Hematopoietic multipotent progenitor cell treated with erythropoietin and hydrocortisone succinate and interleukin-3 and kit ligand, for 8 days (in vitro differentiated cells): ENCODE measurements at regions not wholly inside any gene's neighbourhood (a gene's known extent, or its start where the extent isn't known, plus 50 kb on each side); places are given as distances from the start of the nearest gene placed in this dataset.
A peak's percentile ranks its signal among the peaks of the same experiment; 100 is the strongest.
"Not testable (repeated sequence)": the region's sequence is repeated elsewhere in the genome, so short reads cannot be mapped to it uniquely, and the experiment has no call there.

ENCODE experiments used
- DNase-seq: peaks from one replicate; pipeline ENCODE4 v3.0.0-alpha.2; 2015

DNA sequence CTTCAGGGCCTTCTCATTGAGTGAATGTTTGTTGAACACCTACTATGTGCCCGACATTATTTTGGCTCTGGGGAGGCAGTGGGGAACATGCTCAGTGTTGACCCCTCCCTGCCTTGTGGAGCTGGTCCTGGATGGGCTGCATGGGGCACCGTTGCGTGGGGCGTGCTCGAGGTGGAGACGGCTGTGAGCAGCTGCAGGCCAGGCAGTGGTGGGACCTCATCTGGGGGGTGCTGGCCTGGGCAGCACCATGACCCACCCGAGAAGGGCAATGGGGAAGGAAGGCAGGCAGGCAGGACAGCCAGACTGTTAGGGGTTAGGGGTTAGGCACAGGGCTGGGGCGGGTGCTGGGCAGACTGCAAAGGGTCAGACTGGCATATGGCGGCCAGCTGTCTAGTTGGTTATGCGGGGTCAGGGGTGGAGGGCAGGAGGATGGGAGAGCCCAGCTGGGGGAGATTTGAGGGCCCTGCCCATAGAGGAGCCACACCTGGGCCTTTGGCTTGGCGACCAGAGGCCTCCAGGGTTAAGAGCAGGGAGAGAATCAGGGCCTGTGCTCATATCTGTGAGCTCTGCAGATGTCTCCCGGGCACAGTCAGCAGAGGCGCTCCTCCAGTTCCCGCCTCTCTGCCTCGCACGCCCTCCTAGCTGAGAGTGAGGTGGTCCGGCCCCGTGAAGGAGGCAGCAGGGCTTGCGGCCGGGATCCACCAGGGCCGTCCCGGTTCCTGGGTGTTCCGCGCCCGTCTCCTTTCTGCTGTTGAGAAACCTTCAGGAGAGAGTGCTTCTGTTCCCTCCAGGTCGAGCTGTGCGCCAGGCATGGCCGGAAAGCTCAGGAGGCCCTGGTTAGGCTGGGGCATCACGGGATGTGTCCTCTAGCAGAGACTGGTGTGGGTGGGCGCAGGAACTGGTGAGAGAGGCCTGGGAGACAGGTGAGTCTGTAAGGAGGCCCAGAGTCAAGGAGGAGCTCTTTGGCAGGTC is 73.3 kb downstream of the RGS12 start:
- DNase-seq: no peak

DNA sequence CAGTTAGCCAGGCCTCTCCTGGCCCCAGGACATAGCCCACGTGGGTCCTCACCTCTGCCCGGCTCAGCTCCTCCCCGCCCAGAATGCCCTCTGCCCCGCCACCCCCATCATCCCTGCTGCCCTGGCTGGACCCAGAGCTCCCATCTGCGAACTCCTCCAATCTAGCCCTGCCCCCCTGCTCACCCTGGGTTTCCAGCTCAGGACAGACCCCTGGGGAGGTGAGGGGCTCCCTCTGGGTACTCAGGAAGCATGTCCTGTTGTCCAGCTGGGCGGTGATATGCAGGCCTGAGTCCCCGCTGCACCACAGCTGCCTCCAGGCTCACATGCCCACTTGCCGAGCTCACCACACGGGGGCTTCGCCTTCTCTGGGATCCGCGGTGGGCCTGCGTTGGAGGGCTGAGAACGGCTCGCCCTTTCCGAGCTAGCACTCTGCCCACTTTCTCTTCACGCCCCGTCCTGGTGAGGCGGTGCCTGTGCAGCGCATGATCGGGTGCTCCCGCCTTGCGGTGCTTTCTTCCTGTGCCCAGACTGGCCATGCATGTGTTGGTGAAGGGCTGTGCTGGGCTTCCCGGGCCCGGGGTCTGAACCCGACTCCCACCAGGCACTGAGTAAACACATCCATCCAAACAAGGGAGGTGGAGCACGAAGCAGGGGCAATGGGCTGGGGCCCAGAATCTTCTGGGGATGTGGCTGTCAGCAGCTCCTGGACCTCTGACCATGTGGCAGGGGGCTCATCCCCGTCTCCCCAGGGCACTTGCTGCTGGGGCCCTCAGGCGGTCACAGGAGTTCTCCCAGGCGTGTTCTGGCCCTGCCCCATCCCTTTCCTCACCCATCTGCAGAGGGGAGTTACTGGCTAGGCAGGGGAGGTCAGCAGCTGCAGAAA is 74.3 kb downstream of the RGS12 start:
- DNase-seq: no peak

DNA sequence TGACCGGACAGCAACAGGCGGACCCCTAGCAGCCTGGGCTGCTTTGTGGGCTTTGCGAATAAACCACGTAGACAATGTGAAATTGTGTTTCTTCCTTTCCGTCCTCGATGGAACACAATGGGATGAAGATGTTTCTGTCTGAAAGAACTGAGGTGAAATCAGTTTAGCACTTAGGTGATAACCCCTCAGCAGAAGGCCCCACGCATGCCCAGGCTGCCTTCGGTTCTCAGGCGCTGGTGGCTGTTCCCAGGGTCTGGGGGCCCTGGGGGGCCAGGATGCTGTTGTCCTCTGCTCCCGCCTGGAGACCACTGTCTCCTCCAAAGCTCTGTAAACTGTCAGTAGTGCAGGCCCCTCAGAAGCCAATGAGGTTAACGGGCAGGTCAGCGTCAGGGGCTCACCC is 73.9 kb upstream of the HGFAC start:
- no peak for DNase-seq

DNA sequence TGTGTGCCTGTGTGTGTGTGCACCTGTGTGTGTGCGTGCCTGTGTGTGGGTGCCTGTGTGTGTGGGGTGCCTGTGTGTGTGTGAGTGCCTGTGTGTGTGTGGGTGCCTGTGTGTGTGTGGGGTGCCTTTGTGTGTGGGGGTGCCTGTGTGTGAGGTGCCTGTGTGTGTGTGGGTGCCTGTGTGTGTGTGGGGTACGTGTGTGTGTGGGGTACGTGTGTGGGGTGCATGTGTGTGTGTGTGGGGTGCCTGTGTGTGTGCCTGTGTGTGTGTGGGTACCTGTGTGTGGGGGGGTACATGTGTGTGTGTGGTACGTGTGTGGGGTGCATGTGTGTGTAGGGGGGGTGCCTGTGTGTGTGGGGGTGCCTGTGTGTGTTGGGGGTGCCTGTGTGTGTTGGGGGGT is 73.4 kb upstream of the HGFAC start:
- DNase-seq: no peak

DNA sequence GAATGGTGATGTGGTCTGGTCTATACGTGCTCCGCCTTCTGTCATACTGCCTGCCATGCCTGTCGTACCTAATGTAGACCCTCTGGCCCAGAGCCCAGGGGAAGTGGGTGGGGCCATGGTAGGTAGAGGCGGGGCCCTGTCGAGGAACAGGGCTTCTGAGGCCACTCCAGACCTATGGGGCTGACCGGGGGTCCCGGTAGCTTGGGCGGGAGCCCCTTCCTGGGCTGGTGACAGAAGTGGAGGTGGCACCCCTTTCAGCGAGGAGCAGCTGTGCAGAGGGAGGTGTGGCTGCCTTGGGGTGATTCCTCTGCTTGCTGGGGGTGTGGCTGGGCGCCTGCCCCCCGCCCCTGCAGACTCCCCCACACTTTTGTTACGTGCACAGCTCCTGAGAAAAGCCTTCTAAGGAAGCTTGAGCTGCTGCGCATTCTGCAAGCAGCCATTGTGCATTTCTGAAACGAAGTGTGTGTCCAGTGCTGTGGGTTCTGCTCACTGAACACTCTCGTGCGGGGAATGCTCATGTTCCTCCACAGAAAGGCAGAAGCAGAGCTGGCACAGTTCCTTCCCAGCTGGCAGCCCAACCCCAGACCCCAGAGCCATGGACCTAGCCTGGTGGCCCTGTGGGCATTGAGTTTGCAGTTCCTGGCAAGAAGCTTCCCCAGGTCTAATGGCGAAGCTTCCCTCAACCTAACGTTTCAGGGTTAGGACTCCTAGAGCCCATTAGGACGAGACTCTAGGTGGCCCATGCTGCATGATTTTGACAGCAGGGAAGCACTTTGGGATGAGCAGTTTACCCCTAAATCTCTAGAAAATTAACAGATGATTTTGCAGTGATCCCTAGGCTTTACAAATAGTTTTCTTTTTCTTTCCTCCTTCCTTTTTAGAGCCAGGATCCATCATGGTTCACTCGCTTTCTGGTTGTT is 72.7 kb upstream of the HGFAC start:
- no peak for DNase-seq

DNA sequence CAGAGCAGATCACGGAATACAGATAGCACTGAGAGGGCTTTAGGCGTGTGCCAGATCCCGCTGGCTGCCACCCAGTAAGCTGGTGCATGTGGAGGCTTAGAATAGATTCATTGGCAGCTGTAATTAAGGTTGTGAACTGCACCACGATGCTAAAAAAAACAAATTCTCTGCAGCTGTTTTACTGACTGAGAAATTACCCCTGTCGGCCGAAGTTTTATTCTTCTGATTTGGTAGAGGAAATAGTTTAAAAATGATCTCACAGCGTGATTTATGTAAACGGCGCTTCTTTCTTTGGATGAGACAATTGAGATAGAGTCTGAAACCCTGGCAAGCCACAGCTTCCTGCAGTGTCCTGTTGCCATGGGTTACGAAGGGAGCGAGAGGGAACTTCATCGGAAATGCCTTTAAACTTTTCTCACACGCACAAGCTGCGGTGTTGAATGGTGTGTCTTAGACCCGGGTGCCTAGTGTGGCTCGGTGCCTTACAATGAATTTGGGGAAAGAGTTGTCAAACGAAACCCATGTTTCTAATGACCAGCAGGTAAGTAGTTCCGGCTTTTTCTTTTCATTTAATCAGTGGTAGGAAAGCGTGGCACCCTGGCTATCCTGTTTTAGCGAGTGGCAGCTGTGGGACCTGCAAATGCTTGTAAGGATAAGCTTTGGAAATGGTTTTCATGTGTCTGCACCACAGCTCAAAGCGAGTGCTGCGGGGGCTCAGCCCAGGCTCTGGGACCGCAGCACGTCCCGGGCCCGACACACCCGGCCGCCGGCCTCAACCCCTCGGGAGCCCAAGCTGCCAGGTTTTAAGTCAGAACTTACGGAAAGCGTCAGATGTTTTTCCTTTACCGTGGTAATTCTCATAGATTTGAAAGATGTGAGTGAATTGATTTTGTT is 71.7 kb upstream of the HGFAC start:
- peak; percentile 2 for DNase-seq

DNA sequence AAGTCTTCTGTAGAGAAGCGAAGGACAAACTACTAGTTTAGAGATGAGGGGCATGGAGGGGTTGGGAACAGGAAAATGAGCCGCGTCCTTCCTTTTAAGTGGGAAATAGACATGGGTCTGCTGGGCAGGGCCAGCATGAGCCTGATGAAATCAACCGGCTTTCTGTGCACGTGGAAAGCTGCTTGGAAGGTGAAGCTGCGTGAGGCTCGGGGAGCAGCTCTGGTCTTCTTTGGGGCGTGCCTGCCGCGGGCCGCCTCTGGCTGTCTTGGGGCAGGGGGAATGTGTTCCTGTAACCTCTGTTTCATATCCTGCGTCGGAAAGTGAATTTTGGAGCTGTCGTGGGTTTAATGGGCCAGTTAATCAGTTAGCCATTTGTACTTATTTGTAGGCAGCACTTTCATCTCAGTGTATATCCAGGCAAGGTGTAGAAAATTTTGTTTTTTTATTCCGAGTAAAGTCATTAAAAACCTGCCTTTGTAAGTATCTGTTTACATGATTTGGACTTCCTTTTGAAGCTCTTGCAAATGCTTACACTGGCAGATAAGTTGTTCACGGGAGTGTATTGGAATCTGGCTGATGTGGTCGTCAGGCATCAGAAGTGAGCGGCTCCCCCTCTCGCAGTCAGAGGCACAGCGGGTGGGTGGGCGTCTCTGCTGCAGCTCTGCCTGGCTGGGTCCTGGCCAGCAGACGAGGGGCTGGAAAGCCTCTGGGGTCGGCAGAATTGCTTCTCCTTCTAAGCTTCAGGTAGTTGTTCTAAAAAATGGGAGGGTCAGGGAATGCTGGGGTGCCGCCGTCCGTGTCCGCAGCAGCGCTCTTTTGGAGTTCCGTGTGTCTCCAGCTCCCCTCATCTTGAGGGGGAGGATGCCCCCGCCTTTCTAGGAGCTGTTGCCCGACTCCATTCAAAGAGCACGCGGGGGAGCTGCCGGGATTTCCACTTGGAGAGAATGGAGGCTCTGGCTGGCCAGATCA is 70.5 kb upstream of the HGFAC start:
- no peak for DNase-seq

DNA sequence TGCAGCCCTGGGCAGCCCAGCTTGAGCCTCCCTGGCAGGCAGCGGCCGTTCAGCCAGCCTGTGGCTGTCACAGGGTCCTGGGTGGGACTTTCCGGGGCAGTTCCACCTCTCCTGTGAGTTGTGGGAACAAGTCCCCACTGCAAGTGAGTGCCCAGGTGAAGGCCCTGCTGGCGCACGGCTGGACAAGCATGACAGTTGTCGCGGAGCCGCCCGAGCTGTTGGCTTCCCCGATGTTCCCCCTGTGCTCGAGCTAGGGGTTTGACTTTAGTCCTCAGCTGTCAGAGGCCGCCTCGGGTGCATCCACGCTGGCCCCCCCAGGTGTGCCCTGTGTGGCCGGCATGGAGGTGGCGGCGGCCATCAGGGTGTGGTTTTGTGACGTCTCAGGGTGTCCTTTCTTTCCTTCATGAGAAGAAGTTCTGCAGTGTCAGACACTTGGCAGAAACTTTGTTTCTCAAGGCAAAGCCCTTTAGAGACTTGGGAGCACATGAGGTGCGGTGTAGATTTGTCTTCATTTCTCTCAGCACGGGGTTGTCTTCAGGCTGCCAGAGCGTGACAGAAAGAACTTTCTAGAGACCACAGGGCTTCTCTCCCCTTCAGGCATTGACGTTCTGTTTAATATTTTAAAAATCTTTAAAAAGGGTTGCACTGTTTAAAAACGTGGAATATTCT is 69.4 kb upstream of the HGFAC start:
- no peak for DNase-seq

DNA sequence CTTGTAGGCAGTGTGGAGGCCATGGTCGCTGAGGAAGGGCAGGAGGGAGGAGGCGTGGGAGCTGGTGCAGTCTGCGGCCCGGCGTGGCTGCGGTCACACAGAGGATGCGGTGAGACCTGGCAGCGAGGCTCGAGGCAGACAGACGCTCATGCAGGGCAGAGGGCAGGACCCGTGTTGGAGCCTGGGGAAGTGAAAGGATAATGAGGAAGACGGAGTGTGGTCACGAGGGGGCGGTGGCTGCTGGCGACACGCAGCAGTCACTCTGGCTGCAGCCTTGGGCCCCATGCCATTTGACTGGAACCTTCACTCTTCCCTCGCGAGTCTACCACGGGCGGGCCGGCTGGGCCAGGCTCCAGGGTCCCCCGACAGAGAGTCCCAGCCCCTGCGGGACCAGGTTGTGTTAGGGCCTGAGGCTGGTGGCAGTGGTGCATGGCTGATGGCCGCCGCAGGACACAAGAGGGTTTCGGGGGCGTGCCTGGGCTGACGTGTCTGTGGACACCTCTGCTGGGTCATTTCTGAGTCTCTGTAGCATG is 68.8 kb upstream of the HGFAC start:
- no peak for DNase-seq

DNA sequence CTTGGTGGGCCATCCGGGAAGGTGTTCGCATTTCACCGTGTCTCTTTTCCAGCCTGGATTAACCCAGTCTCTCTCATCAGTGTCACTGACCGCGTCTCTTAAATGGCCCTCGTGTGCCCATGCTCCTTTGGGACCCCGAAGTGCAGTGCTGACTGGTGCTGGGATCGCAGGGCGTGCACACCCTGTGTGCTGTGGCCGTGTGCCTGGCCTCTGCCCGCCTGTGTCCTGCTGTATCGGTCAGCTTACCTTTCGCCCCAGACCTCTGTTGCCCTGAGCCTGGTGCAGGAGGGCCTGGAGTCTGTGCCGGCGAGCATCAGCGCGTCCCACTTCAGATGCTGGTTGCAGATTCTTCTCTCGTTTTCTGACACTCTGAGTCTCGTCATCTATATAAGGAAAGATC is 68.3 kb upstream of the HGFAC start:
- no peak for DNase-seq

DNA sequence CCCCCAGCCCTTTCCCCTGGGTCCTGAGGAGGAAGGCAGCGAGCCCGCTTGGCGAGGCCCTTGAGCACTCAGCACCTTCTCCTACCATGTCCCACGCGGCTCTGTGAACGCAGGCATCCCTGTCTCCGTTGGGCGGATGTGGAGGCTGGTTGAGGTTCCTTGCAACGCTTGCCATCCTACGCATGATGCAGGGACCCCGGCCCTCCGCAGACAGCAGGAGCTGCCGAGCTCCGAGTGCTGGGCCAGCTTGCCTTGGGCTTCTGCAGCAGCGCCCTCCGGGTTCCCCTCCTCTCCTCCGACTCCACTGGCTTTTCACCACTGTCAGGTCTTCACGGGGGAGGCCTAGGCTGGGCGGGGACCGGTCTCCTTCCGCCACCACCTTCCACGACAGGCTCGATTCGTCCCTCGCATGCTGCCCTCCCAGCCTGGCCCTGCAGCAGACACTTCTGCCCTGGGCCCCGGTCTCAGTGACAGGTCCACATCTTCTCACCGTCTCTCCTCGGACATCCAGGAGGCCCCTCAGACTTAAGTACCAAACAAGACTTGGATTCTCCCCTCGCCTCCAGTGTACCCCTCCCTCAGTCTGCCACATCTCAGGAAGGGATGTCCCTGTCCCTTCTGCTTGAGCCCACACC is 67.6 kb upstream of the HGFAC start:
- no peak for DNase-seq

DNA sequence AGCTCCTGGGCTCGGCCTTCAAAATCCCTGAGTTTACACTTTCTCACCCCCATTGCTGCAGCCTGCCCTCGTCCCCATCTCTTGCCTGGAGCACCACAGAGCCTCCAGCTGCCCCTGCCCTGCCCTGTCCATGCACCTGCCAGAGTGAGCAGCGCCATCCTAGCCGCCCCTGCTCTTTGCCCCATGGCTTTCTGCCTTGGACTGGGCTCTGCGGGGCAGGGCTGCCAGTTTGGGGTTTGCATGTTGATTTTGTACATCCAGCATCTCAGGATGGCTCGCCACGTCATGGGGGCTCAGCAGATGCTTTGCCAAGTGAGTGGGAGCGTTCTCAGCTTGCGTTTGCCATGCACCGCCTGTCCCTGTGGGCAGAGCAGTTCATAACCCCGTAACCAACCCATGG is 67.1 kb upstream of the HGFAC start:
- DNase-seq: no peak

DNA sequence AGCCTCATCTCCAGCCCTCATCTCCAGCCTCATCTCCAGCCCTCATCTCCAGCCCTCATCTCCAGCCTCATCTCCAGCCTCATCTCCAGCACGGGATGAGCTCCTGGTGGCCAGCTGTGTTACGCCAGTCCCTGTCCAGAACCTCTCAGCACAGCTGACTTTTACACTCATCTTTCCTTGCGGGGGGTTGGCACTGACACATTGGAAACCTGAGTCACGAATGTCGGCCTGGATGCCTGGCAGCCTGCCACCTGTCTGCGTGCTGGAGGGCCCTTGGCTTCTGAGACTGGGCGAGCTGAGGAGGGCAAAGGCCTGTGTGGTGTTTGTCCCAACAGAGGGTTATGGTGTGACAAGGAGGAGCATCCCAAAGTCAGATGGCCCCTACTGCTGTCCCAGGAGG is 66.1 kb upstream of the HGFAC start:
- DNase-seq: no peak

DNA sequence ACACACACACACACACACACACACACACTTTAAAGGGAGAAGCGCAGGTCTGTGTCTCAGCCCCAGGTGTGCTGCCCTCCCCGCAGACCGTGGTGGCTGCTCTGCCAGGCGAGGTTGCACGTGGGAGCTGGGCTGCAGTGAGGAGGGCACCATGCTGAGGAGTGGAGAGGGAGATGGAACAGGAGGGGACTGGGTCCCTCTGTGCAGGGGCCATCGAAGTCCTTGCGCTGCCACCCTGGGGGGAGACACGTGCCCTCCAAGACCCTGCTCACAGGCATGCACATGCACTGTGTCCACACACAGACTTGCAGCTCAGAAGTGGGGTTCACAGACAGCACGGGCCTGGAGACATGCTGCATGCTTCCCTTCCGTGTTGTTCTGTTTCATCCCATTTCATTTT is 65.5 kb upstream of the HGFAC start:
- DNase-seq: no peak

DNA sequence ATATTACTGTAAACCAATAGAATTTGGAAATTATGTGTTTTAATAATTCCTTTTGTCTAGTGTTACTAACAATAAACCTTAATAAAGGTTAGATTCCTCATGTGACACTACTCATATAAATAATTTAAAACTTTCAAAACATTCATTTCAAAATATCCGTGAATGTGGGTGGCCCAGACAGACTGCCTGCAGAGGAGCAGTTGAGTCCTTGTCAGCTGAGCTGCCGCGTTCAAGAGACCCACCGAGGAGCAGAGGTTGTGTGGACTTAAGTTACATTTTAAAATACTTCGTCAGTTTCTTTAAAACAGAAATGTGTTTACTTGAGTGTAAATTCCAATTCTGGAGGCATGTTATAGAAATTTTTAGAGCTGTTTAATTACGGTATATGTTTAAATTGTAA is 64.2 kb upstream of the HGFAC start:
- no peak for DNase-seq

DNA sequence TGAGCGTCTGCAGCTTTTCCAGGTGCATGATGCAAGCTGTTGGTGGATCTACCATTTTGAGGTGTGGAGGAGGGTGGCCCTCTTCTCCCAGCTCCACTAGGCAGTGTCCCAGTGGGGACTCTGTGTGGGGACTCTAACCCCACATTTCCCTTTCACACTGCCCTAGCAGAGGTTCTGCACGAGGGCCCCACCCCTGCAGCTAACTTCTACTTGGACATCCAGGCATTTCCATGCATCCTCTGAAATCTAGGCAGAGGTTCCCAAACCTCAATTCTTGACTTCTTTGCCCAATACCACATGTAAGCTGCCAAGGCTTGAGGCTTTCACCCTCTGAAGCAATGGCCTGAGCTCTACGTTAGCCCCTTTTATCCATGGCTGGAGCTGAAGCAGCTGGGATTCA is 61.4 kb upstream of the HGFAC start:
- not testable (repeated sequence) for DNase-seq

DNA sequence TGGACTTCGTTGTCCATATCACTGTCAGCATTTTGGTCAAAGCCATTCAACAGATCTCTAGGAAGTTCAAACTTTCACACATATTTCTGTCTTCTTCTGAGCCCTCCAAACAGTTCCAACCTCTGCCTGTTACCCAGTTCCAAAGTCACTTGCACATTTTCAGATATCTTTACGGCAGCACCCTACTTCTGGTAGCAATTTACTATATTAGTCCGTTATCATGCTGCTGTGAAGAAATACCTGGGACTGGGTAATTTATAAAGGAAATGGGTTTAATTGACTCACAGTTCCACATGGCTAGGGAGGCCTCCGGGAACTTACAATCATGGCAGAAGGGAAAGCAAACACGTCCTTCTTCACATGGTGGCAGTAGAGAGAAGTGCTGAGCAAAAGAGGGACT is 60.6 kb upstream of the HGFAC start:
- not testable (repeated sequence) for DNase-seq

DNA sequence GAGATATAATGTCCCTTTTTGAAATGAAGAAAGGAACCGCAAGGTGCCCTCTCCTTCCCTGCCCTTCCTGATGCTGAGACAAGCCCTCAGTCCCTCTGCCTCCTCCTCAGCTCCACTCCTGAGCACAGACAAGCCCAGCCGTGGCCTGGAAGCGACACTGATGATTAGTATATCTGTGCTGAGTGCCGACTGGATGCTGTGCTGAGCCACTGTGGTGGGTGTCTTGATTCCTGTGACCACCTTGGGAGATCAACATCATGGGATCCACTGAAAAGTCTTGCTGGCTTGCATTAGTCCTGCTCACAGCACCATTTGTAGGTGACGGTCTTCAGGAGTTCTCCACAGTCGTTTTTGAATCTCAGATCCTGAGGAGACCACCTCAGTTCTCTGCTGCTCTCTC is 59.5 kb upstream of the HGFAC start:
- DNase-seq: no peak

DNA sequence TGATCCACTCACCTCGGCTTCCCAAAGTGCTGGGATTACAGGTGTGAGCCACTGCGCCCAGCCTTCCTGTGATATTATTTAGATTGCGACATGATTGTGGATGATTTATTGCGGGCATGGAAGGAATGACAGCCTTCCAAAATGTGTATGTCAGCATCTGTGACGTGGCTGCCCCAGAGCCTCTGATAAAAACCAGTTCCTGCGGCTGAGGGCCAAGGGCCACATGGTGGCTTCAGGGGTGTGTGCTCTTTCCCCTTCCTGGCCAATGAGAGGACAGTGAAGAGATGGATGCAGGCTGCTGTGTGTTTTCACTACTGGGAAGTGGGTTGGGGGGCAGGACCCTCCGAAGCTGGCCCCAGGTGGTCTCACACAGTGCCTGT is 57.4 kb upstream of the HGFAC start:
- DNase-seq: no peak
